Activated CD8-positive, alpha-beta memory T cell treated with anti-CD3 and anti-CD28 coated beads, Interleukin-2, amount 10 ng/mL, durations not matched to agents 7 days and 5 days (primary cell): ENCODE measurements at regions not wholly inside any gene's neighbourhood (a gene's known extent, or its start where the extent isn't known, plus 50 kb on each side); places are given as distances from the start of the nearest gene placed in this dataset.

Experiments
- ATAC-seq: fragments of 150-1000 bp; cut with Tn5 transposase; one replicate; pipeline ENCODE4 v1.10.0; 2021; ENCODE audit warnings: moderate library complexity
- CTCF ChIA-PET: fragments of 350-600 bp; sonication (Branson Sonifier 250); formaldehyde crosslinking; loops from one replicate; lab custom pipeline; 2021; ENCODE audit warnings: antibody characterized with exemption; lab: Charles Lee
- DNase-seq: peaks from one replicate; pipeline ENCODE4 v3.0.0-alpha.2; 2020
- H3K27ac Mint-ChIP-seq: one replicate; pipeline ENCODE4 v1.8.0; 2021; ENCODE audit warnings: mild to moderate bottlenecking, mixed read lengths
- H3K27me3 Mint-ChIP-seq: one replicate; pipeline ENCODE4 v1.8.0; 2021; ENCODE audit warnings: mixed read lengths
- H3K36me3 Mint-ChIP-seq: one replicate; pipeline ENCODE4 v1.8.0; 2021; ENCODE audit warnings: mild to moderate bottlenecking, mixed read lengths
- H3K4me1 Mint-ChIP-seq: one replicate; pipeline ENCODE4 v1.8.0; 2021; ENCODE audit warnings: mixed read lengths
- H3K4me3 Mint-ChIP-seq: one replicate; pipeline ENCODE4 v1.8.0; 2021; ENCODE audit warnings: mild to moderate bottlenecking, moderate library complexity, mixed read lengths
- H3K9me3 Mint-ChIP-seq: one replicate; pipeline ENCODE4 v1.8.0; 2022; ENCODE audit warnings: low read depth, mixed read lengths

DNA sequence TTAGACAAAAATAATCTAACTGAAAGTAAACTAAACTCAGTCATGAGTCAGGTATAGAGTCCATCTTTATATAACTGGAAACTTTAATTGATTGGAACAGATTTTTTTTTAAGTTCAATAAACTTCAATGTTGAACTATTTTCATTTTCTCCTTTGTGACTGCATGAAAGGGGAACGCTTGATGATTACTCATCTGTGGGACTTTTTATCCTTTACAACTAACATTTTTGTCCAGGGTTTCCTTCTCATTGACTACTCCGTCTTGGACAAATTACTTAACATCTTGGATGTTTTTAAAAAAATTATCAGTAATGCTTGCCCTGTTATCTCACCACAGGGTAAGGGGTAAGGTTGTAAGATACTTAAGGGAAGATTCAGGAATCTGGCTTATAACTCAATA is 1658.4 kb downstream of the MAT2B start:
- no peak for DNase-seq
- Mint-ChIP-seq H3K27me3 (no peaks in the 10 kb centered on the region), H3K4me3 (no peak overlapping the region), H3K4me1 (no peaks in the 10 kb centered on the region), H3K36me3 (no peaks in the 10 kb centered on the region), H3K9me3 (peaks cover 10% of the 10 kb centered on the region), H3K27ac (no peak overlapping the region)
- CTCF ChIA-PET: no interaction called here
- ATAC-seq: no peak

DNA sequence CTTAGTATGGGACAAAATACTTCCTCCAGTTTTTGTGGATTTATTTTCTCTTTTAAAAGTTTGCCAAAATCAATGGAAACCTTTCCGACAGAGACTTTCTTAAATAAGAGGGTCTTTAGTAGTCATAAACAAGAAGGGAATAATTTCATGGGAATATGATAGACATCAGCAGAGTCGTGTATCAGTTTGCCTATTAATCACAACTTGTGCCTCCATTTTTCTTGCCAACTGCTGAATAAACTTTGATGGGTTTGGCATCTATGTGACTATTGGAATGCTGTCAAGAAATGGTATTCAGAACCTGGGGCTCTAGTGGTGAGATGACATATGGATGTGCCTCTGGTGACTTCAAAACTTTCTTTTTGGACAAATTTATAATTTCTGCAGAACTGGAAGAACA is 1668.2 kb downstream of the MAT2B start:
- DNase-seq (no peak), ATAC-seq (no peak)
- Mint-ChIP-seq H3K4me1 (no peaks in the 10 kb centered on the region), H3K4me3 (no peak overlapping the region), H3K27me3 (no peaks in the 10 kb centered on the region), H3K27ac (no peak overlapping the region), H3K36me3 (no peaks in the 10 kb centered on the region), H3K9me3 (peaks cover 12% of the 10 kb centered on the region)
- CTCF ChIA-PET: no interaction called here

GRCh38 chr5:165175041-165175440 is 1669.6 kb downstream of the MAT2B start:
- H3K4me3 Mint-ChIP-seq: no peak overlapping the region
- ATAC-seq: no peak
- CTCF ChIA-PET: no interaction called here
- H3K4me1 Mint-ChIP-seq: no peaks in the 10 kb centered on the region
- H3K27me3 Mint-ChIP-seq: no peaks in the 10 kb centered on the region
- DNase-seq: no peak
- H3K36me3 Mint-ChIP-seq: no peaks in the 10 kb centered on the region
- no peak overlapping the region for H3K27ac Mint-ChIP-seq
- H3K9me3 Mint-ChIP-seq: peaks cover 3% of the 10 kb centered on the region

- DNase-seq (no peak), ATAC-seq (no peak)
- Mint-ChIP-seq H3K27me3 (no peaks in the 10 kb centered on the region), H3K4me3 (no peak overlapping the region), H3K9me3 (peaks cover 10% of the 10 kb centered on the region), H3K4me1 (no peaks in the 10 kb centered on the region), H3K27ac (no peak overlapping the region), H3K36me3 (no peaks in the 10 kb centered on the region)
- CTCF ChIA-PET: no interaction called here
Measured at GRCh38 chr5:165184183-165184582, 1678.8 kb downstream of the MAT2B start.

- CTCF ChIA-PET: no interaction called here
- no peaks in the 10 kb centered on the region for H3K36me3 Mint-ChIP-seq
- no peak overlapping the region for H3K27ac Mint-ChIP-seq
- H3K9me3 Mint-ChIP-seq: peaks cover 7% of the 10 kb centered on the region
- no peak overlapping the region for H3K4me3 Mint-ChIP-seq
- no peaks in the 10 kb centered on the region for H3K27me3 Mint-ChIP-seq
- DNase-seq: no peak
- H3K4me1 Mint-ChIP-seq: no peaks in the 10 kb centered on the region
- no peak for ATAC-seq
Measured at GRCh38 chr5:165185716-165186115, 1680.3 kb downstream of the MAT2B start.

DNA sequence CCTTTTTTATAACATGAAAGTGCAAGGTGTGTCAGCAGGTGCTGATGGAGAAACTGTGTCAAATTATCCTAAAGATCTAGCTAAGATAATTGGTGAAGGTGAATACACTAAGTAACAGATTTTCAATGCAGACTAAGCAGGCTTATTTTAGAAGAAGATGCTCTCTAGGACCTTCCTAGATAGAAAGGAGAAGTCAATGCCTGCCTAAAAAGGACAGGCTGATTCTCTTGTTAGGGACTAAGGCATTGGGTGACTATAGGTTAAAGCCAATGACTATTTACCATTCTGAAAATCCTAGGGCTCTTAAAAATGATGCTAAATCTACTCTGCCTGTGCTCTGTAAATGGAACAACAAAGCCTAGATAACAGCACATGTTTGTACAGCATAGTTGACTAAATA is 1682.4 kb downstream of the MAT2B start:
- Mint-ChIP-seq H3K27ac (no peak overlapping the region), H3K4me3 (no peak overlapping the region), H3K9me3 (peaks cover 10% of the 10 kb centered on the region), H3K36me3 (no peaks in the 10 kb centered on the region), H3K4me1 (no peaks in the 10 kb centered on the region), H3K27me3 (no peaks in the 10 kb centered on the region)
- no peak for ATAC-seq
- CTCF ChIA-PET: no interaction called here
- no peak for DNase-seq

GRCh38 chr5:165188556-165189175 is 1683.2 kb downstream of the MAT2B start:
- Mint-ChIP-seq H3K9me3 (peaks cover 10% of the 10 kb centered on the region), H3K27ac (no peak overlapping the region), H3K4me1 (no peaks in the 10 kb centered on the region), H3K4me3 (no peak overlapping the region), H3K36me3 (no peaks in the 10 kb centered on the region), H3K27me3 (no peaks in the 10 kb centered on the region)
- CTCF ChIA-PET: no interaction called here
- no peak for DNase-seq
- no peak for ATAC-seq

DNA sequence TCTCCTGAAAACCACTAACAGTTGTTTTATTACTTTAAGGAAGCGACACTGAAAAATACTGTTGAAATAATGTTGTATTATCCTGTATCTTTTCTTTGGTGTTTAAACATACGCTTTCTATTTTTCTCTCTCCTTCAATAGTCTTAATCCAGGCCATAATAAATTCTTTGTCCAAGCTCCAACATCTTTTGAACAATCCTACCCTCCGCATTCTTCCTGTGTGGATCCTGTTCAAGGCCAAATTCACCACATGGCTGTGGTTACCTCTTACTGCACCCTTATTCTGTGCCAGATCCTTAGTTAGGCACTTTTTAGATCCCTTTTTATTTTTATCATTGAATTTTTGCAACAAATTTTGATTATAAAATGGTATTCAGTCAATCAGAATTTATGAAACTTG is 1691.5 kb downstream of the MAT2B start:
- CTCF ChIA-PET: no interaction called here
- no peaks in the 10 kb centered on the region for H3K27me3 Mint-ChIP-seq
- DNase-seq (no peak), ATAC-seq (no peak)
- no peaks in the 10 kb centered on the region for H3K4me1 Mint-ChIP-seq
- peaks cover 2% of the 10 kb centered on the region for H3K9me3 Mint-ChIP-seq
- H3K36me3 Mint-ChIP-seq: no peaks in the 10 kb centered on the region
- no peak overlapping the region for H3K4me3 Mint-ChIP-seq
- no peak overlapping the region for H3K27ac Mint-ChIP-seq

GRCh38 chr5:165201369-165201768 is 1696.0 kb downstream of the MAT2B start:
- no peak for DNase-seq
- Mint-ChIP-seq H3K4me3 (no peak overlapping the region), H3K4me1 (no peaks in the 10 kb centered on the region), H3K36me3 (no peaks in the 10 kb centered on the region), H3K27me3 (no peaks in the 10 kb centered on the region), H3K9me3 (no peaks in the 10 kb centered on the region), H3K27ac (no peak overlapping the region)
- no peak for ATAC-seq
- CTCF ChIA-PET: no interaction called here

DNA sequence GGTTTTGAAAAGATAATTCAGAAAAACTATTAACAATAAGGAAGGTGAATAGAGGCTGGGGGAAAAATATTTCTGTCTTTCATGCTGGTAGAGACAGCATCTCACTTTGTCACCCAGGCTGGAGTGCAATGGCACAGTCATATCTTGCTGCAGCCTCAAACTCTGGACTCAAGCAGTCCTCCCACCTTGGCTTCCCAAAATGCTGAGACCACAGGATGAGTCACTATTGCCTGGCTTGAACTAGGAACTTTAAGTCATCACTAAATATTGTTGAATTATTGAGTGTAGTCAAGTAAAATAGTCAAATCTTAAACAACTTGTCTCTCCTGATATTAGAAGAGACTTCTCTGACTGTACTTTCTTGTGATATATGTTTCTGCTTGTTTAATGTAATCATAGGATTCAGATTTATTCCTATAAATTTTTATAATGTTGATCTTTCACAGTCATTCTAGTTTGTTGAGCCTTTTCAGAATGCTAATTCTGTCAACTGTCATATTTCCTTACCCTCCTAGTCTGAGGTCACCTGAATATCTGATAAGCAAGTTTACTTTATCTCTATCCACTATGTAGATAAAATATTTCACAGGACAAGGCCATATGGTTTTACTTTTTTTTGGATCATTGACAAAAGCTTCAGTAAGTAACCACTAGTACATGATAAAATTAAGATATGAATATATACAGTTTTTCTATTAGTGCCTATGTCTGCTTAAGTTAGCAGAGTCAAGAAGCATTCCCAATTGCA is 1696.5 kb downstream of the MAT2B start:
- H3K4me3 Mint-ChIP-seq: no peak overlapping the region

GRCh38 chr5:165202519-165202910 is 1697.1 kb downstream of the MAT2B start:
- no peaks in the 10 kb centered on the region for H3K27me3 Mint-ChIP-seq
- CTCF ChIA-PET: no interaction called here
- H3K27ac Mint-ChIP-seq: no peak overlapping the region
- H3K4me1 Mint-ChIP-seq: no peaks in the 10 kb centered on the region
- no peaks in the 10 kb centered on the region for H3K36me3 Mint-ChIP-seq
- ATAC-seq: no peak
- no peaks in the 10 kb centered on the region for H3K9me3 Mint-ChIP-seq
- H3K4me3 Mint-ChIP-seq: no peak overlapping the region
- DNase-seq: no peak

More for the DNA sequence above, 1696.5 kb downstream of the MAT2B start:
- Mint-ChIP-seq H3K27me3 (no peaks in the 10 kb centered on the region), H3K9me3 (no peaks in the 10 kb centered on the region), H3K27ac (no peak overlapping the region), H3K4me1 (no peaks in the 10 kb centered on the region), H3K36me3 (no peaks in the 10 kb centered on the region)
- DNase-seq: no peak
- CTCF ChIA-PET: no interaction called here
- ATAC-seq: no peak

- no peak for ATAC-seq
- CTCF ChIA-PET: no interaction called here
- H3K4me1 Mint-ChIP-seq: no peaks in the 10 kb centered on the region
Measured at GRCh38 chr5:165209101-165209727, 1703.8 kb downstream of the MAT2B start.

DNA sequence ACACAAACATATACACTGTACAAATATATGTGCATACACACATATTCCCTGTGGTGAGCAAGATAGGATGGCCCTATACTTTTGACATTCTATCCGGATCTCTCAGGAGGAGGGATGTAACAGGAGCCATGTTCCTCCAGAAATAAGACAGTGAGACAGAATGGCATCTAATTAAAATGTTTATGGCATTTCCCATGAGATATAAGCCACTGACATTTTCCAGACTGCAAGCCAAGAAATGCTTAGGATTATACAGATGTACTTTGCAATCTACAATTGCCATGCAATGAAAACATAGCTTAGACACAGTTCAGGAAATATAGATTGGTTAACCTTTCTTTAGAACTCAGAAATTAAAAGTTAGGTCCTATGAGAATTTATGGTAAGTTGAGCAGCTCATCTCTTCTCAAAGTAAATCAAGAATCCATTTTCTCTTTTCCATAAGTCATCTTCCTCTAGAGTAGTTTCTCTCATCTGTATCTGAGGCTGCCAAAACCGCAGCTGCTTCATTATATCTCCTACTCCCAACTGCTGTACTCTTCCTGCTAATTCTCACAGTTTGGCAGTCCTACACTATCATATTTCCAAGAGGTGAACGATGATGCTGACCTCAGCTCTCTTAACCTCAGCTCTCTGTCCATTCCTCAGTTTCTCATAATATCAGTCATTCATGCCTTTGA is 1719.1 kb downstream of the MAT2B start:
- Mint-ChIP-seq H3K36me3 (no peaks in the 10 kb centered on the region), H3K27me3 (no peaks in the 10 kb centered on the region), H3K27ac (no peak overlapping the region), H3K4me3 (no peak overlapping the region), H3K4me1 (no peaks in the 10 kb centered on the region), H3K9me3 (peaks cover 16% of the 10 kb centered on the region)
- DNase-seq (no peak), ATAC-seq (no peak)
- CTCF ChIA-PET: no interaction called here

More at GRCh38 chr5:165209101-165209727, 1703.8 kb downstream of the MAT2B start:
- H3K4me3 Mint-ChIP-seq: no peak overlapping the region
- H3K36me3 Mint-ChIP-seq: no peaks in the 10 kb centered on the region
- H3K9me3 Mint-ChIP-seq: peaks cover 2% of the 10 kb centered on the region
- H3K27me3 Mint-ChIP-seq: no peaks in the 10 kb centered on the region
- no peak for DNase-seq
- H3K27ac Mint-ChIP-seq: no peak overlapping the region
